GM19395 (cell line): ENCODE measurements at regions not wholly inside any gene's neighbourhood (a gene's known extent, or its start where the extent isn't known, plus 50 kb on each side); places are given as distances from the start of the nearest gene placed in this dataset.

Experiments
- ATAC-seq: cut with Tn5 transposase; IDR thresholded peaks from one replicate; pipeline ENCODE4 v1.9.1; 2021; ENCODE audit warnings: mild to moderate bottlenecking, moderate library complexity; ENCODE audit not compliant: unreplicated experiment

- no peak for ATAC-seq
Measured at GRCh38 chr9:121598965-121599871, 52.2 kb upstream of the DAB2IP start.

DNA sequence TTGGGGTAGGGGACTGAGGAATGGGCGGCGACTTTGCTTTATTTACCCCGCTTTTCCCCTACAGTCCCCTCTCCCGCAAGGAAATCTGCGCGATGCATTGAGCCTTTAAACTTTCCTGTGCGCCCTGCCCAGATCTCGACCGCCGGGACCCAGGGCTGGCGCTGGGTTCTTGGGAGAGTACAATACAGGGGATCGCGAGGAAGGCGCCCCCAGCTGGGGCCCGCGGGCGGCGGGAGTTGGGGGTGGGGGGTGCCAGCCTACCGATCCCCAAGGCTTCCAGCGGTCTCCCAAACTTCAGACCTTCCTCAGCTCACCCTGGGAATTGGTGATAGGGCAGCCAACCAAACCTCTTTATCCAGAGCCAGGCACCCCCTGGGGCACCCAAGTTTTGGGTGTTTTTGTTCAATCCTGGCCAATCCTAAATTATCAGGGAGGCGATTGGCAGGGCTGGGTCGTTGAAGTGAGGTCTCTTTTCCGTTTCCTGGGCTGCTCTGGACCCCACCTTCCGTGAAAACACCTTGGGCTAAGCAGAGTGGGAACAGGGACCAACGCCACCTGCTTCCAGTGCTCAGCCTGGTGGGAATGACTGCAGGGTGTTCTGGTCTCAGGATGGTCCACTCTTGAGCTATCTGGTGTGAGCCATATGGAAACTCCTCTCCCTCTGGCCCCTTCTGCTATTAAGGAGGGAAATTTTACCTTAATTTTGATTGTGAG, 51.4 kb upstream of the DAB2IP start:
- ATAC-seq, result no peak

DNA sequence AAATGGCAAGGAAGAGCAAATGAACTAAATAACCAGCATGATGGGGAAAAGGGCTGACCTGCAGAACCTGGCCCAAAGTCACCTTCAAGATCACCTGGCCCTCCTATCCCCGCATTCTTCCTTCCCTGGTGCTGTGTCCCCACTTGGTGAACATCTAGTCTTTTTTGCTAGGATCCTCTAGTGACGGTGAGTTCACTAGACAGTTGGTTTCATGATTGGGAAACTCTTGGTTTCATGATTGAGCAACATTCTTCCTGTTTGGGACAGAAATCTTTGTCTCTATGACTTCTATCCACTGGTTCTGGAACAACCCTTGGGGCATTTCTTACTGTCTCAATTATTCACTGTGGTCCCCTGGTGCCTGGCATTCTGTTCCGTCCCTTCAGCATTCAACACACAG, 50.2 kb upstream of the DAB2IP start:
- ATAC-seq, result no peak
